GM23338 (cell line): ENCODE measurements at regions not wholly inside any gene's neighbourhood (a gene's known extent, or its start where the extent isn't known, plus 50 kb on each side); places are given as distances from the start of the nearest gene placed in this dataset.

Experiments
- ATAC-seq: fragments of 200-7000 bp; cut with Tn5 transposase; 3 replicates; pipeline ENCODE4 v1.9.1; 2020
- DNase-seq: peaks from one replicate; pipeline ENCODE4 v3.0.0-alpha.2; 2015; ENCODE audit warnings: low spot score
- H2AFZ ChIP-seq: fragments of 200-600 bp; sonication (generic); 2 replicates; pipeline ENCODE4 v1.8.0; 2016; ENCODE audit warnings: antibody characterized with exemption, mild to moderate bottlenecking, moderate library complexity
- H3F3A ChIP-seq: fragments of 200-600 bp; sonication (generic); replicated peaks from 2 replicates; pipeline ENCODE4 v1.8.0; 2017; ENCODE audit warnings: antibody characterized with exemption, mixed run types, low read depth
- H3K27ac ChIP-seq: fragments of 200-600 bp; sonication (generic); 2 replicates; pipeline ENCODE4 v1.6.1; 2016; ENCODE audit warnings: low read depth
- H3K27me3 ChIP-seq: fragments of 200-600 bp; sonication (generic); 2 replicates; pipeline ENCODE4 v1.8.0; 2016; ENCODE audit warnings: mild to moderate bottlenecking, mixed run types, moderate library complexity; ENCODE audit not compliant: insufficient read depth
- H3K36me3 ChIP-seq: fragments of 200-600 bp; sonication (generic); 2 replicates; pipeline ENCODE4 v1.8.0; 2016; ENCODE audit warnings: mild to moderate bottlenecking; ENCODE audit not compliant: insufficient read depth
- H3K4me1 ChIP-seq: fragments of 200-600 bp; sonication (generic); 2 replicates; pipeline ENCODE4 v1.8.0; 2016; ENCODE audit warnings: mild to moderate bottlenecking, moderate library complexity; ENCODE audit not compliant: insufficient read depth
- H3K4me2 ChIP-seq: fragments of 200-600 bp; sonication (generic); 2 replicates; pipeline ENCODE4 v1.7.1; 2017; ENCODE audit warnings: mixed run types
- H3K4me3 ChIP-seq: fragments of 200-600 bp; sonication (generic); 2 replicates; pipeline ENCODE4 v1.6.1; 2016; ENCODE audit warnings: mixed run types
- H3K79me2 ChIP-seq: fragments of 200-600 bp; sonication (generic); replicated peaks from 2 replicates; pipeline ENCODE4 v1.8.0; 2017; ENCODE audit warnings: mild to moderate bottlenecking; ENCODE audit not compliant: insufficient read depth
- H3K9me2 ChIP-seq: fragments of 200-600 bp; sonication (generic); 2 replicates; pipeline ENCODE4 v1.8.0; 2017; ENCODE audit not compliant: insufficient read depth
- H4K20me1 ChIP-seq: fragments of 200-600 bp; sonication (generic); replicated peaks from 2 replicates; pipeline ENCODE4 v1.8.0; 2017; ENCODE audit warnings: mild to moderate bottlenecking; ENCODE audit not compliant: insufficient read depth
- H3K27ac Mint-ChIP-seq: 2 replicates; pipeline ENCODE4 v1.8.0; 2020; ENCODE audit warnings: inconsistent platforms, mild to moderate bottlenecking, moderate library complexity, mixed read lengths
- H3K27me3 Mint-ChIP-seq: 3 replicates; pipeline ENCODE4 v1.8.0; 2022; ENCODE audit warnings: low read depth, mild to moderate bottlenecking, moderate library complexity, mixed read lengths, inconsistent platforms; ENCODE audit not compliant: insufficient read depth, poor library complexity
- H3K36me3 Mint-ChIP-seq: 3 replicates; pipeline ENCODE4 v1.8.0; 2021; ENCODE audit warnings: low read depth, mild to moderate bottlenecking, inconsistent platforms, moderate library complexity, mixed read lengths
- H3K4me1 Mint-ChIP-seq: 3 replicates; pipeline ENCODE4 v1.8.0; 2020; ENCODE audit warnings: mild to moderate bottlenecking, inconsistent platforms, mixed read lengths
- H3K4me3 Mint-ChIP-seq: 3 replicates; pipeline ENCODE4 v1.8.0; 2021; ENCODE audit warnings: moderate library complexity, mild to moderate bottlenecking, inconsistent platforms, mixed read lengths
- H3K9me3 Mint-ChIP-seq: 3 replicates; pipeline ENCODE4 v1.8.0; 2020; ENCODE audit warnings: moderate library complexity, mild to moderate bottlenecking, inconsistent platforms, mixed read lengths
- CTCF ChIP-seq, 2 experiments: fragments of 200-600 bp in 1 of 2; sonication (generic) in 1 of 2; conservative IDR thresholded peaks; 2 replicates each; pipeline versions ENCODE4 v1.5.1 to v1.6.1; 2016 to 2017; ENCODE audit warnings: antibody characterized with exemption in 2 of 2, low read depth in 2 of 2, mild to moderate bottlenecking in 2 of 2, moderate library complexity in 1 of 2
- EZH2phosphoT487 ChIP-seq: fragments of 200-600 bp; sonication (generic); IDR thresholded peaks from one replicate; pipeline ENCODE4 v1.8.1; 2018; ENCODE audit warnings: antibody characterized with exemption; ENCODE audit not compliant: unreplicated experiment
- JUNB ChIP-seq: IDR thresholded peaks from one replicate; pipeline ENCODE4 v1.6.1; 2016; ENCODE audit warnings: antibody characterized with exemption; ENCODE audit not compliant: unreplicated experiment
- NANOG ChIP-seq: IDR thresholded peaks from 2 replicates; pipeline ENCODE4 v1.6.1; 2016; ENCODE audit warnings: antibody characterized with exemption, borderline replicate concordance
- POLR2AphosphoS5 ChIP-seq: IDR thresholded peaks from 2 replicates; pipeline ENCODE4 v1.6.1; 2016; ENCODE audit warnings: antibody characterized with exemption, low read depth
- STAT1 ChIP-seq: IDR thresholded peaks from one replicate; pipeline ENCODE4 v1.6.1; 2016; ENCODE audit warnings: antibody characterized with exemption; ENCODE audit not compliant: unreplicated experiment
- ZNF462 ChIP-seq: fragments of 250-450 bp; sonication (Bioruptor Pico); IDR thresholded peaks from 2 replicates; pipeline ENCODE4 v1.5.0; 2020; ENCODE audit warnings: mild to moderate bottlenecking, moderate library complexity

- Histone ChIP-seq H3F3A (no peaks in the 10 kb centered on the region), H4K20me1 (no peaks in the 10 kb centered on the region), H3K27me3 (no peaks in the 10 kb centered on the region), H3K79me2 (no peaks in the 10 kb centered on the region), H3K9me2 (no peaks in the 10 kb centered on the region), H2AFZ (no peak overlapping the region), H3K4me2 (no peak overlapping the region), H3K27ac (no peak overlapping the region), H3K4me3 (no peak overlapping the region), H3K36me3 (no peaks in the 10 kb centered on the region), H3K4me1 (no peaks in the 10 kb centered on the region)
- H3K36me3 Mint-ChIP-seq: peaks cover 17% of the 10 kb centered on the region; the same call in 2 of the 3 replicates
- H3K27me3 Mint-ChIP-seq: peaks cover 10% of the 10 kb centered on the region
- no peak overlapping the region for H3K4me3 Mint-ChIP-seq
- no peak for DNase-seq
- H3K9me3 Mint-ChIP-seq: peaks cover 17% of the 10 kb centered on the region
- 0 out of 3 replicates have a peak, but pooled peaks cover 3% of the 10 kb centered on the region for H3K4me1 Mint-ChIP-seq
- ATAC-seq: no peak
- no peak overlapping the region for H3K27ac Mint-ChIP-seq
- no peak for TF ChIP-seq JUNB
- TF ChIP-seq CTCF (conservative IDR thresholded peaks at IDR 0.05; ENCODE audit: low read depth in 2 of 2): no peak
- TF ChIP-seq STAT1: no peak
- TF ChIP-seq NANOG: no peak
- no peak for TF ChIP-seq EZH2phosphoT487
- no peak for TF ChIP-seq POLR2AphosphoS5
Observed at GRCh38 chr6:168985705-168986104, 267.9 kb downstream of the THBS2 start.

GRCh38 chr6:168983925-168984324, 269.7 kb downstream of the THBS2 start:
- ATAC-seq (no peak), DNase-seq (no peak)
- Mint-ChIP-seq H3K4me3 (no peak overlapping the region), H3K36me3 (peaks cover 29% of the 10 kb centered on the region), H3K27ac (no peak overlapping the region), H3K4me1 (peaks cover 13% of the 10 kb centered on the region), H3K27me3 (peaks cover 6% of the 10 kb centered on the region), H3K9me3 (peaks cover 29% of the 10 kb centered on the region)
- Histone ChIP-seq H3K79me2 (no peaks in the 10 kb centered on the region), H3K9me2 (no peaks in the 10 kb centered on the region; the same call in 1 of the 2 replicates), H3K27ac (no peak overlapping the region), H2AFZ (no peak overlapping the region), H3K4me2 (no peak overlapping the region), H3K4me3 (no peak overlapping the region), H3F3A (no peaks in the 10 kb centered on the region), H3K27me3 (no peaks in the 10 kb centered on the region), H3K4me1 (no peaks in the 10 kb centered on the region; the same call in 1 of the 2 replicates), H3K36me3 (no peaks in the 10 kb centered on the region), H4K20me1 (no peaks in the 10 kb centered on the region)
- TF ChIP-seq CTCF (conservative IDR thresholded peaks at IDR 0.05; ENCODE audit: low read depth in 2 of 2) (no peak), NANOG (no peak), ZNF462 (CRISPR knock-in tag) (no peak), JUNB (no peak)
